ENCODE measurements at regions not wholly inside any gene's neighbourhood (a gene's known extent, or its start where the extent isn't known, plus 50 kb on each side); places are given as distances from the start of the nearest gene placed in this dataset.

DNA sequence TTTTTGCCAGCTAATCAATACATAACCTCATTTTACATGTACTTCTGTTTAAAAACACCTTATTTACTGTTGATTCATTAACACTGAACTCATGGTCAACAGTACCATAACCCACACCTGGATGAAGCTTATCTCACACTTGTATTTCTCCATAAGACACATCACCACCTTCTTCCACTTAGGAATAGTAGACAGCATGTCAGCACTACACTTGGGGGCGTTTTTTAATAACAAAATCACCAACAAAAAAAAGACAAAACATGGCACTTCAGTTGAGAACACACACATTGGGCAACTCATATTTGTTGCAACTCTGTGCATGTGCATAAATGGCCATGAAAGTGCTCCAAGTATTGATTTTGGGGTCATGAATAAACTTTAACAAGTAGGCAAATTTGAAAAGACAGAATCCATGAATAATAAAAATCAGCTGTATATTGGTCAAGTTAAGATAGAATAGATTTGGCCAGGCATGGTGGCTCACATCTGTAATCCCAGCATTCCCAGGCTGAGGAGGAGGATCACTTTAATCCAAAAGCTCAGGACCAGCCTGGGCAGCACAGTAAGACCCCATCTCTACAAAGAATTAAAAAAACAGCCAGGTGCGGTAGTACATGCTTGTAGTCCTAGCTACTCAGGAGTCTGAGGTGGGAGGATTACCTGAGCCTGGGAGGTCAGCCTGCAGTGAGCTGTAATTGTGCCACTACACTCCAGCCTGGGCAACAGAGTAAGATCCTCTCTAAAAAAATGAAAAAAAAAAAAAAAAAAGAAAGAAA lies 84.4 kb upstream of the SRD5A2 start:
- TF ChIP-seq, protein P1, sequence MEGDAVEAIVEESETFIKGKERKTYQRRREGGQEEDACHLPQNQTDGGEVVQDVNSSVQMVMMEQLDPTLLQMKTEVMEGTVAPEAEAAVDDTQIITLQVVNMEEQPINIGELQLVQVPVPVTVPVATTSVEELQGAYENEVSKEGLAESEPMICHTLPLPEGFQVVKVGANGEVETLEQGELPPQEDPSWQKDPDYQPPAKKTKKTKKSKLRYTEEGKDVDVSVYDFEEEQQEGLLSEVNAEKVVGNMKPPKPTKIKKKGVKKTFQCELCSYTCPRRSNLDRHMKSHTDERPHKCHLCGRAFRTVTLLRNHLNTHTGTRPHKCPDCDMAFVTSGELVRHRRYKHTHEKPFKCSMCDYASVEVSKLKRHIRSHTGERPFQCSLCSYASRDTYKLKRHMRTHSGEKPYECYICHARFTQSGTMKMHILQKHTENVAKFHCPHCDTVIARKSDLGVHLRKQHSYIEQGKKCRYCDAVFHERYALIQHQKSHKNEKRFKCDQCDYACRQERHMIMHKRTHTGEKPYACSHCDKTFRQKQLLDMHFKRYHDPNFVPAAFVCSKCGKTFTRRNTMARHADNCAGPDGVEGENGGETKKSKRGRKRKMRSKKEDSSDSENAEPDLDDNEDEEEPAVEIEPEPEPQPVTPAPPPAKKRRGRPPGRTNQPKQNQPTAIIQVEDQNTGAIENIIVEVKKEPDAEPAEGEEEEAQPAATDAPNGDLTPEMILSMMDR (IDR thresholded peaks at IDR 0.05): no peak
- no peak for TF ChIP-seq POLR2A (IDR thresholded peaks at IDR 0.05)
